ENCODE measurements at regions not wholly inside any gene's neighbourhood (a gene's known extent, or its start where the extent isn't known, plus 50 kb on each side); places are given as distances from the start of the nearest gene placed in this dataset.

DNA sequence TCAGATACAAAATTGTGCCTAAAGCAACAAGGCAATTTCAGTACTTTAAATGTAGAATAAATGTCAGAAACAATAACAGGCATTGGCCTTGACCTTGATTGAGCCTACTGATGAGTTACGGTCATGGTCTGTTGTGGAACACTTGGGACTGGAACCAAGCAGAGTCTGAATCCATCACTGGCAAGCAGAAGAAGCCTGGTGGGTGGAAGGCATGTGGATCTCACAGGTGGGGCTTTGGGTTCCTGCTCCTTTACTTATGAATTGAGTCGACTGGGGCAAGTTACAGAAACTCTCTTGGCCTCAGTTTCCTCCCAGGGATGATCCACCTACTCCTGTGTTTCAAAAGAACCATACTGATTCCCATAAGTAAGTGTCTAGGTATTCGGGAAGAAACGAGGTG is 102.3 kb downstream of the KCNF1 start:
- Histone ChIP-seq H3K4me1 (no peaks in the 10 kb centered on the region), H3K27ac (no peak overlapping the region), H3K27me3 (no peaks in the 10 kb centered on the region), H3K9me3 (no peaks in the 10 kb centered on the region), H3K4me3 (no peak overlapping the region), H3K36me3 (no peaks in the 10 kb centered on the region)
- TF ChIP-seq POLR2AphosphoS5 (IDR thresholded peaks at IDR 0.05; ENCODE audit: insufficient read depth in 1 of 2, low read depth in 1 of 2): no peak
- TF ChIP-seq POLR2A (IDR thresholded peaks at IDR 0.05): no peak
- TF ChIP-seq, protein P1, sequence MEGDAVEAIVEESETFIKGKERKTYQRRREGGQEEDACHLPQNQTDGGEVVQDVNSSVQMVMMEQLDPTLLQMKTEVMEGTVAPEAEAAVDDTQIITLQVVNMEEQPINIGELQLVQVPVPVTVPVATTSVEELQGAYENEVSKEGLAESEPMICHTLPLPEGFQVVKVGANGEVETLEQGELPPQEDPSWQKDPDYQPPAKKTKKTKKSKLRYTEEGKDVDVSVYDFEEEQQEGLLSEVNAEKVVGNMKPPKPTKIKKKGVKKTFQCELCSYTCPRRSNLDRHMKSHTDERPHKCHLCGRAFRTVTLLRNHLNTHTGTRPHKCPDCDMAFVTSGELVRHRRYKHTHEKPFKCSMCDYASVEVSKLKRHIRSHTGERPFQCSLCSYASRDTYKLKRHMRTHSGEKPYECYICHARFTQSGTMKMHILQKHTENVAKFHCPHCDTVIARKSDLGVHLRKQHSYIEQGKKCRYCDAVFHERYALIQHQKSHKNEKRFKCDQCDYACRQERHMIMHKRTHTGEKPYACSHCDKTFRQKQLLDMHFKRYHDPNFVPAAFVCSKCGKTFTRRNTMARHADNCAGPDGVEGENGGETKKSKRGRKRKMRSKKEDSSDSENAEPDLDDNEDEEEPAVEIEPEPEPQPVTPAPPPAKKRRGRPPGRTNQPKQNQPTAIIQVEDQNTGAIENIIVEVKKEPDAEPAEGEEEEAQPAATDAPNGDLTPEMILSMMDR (IDR thresholded peaks at IDR 0.05): no peak
- intact Hi-C loops (cut with DNase I): no loop called here
- peak; percentile 19 to 42 for DNase-seq (ENCODE audit: extremely low spot score in 2 of 2)

DNA sequence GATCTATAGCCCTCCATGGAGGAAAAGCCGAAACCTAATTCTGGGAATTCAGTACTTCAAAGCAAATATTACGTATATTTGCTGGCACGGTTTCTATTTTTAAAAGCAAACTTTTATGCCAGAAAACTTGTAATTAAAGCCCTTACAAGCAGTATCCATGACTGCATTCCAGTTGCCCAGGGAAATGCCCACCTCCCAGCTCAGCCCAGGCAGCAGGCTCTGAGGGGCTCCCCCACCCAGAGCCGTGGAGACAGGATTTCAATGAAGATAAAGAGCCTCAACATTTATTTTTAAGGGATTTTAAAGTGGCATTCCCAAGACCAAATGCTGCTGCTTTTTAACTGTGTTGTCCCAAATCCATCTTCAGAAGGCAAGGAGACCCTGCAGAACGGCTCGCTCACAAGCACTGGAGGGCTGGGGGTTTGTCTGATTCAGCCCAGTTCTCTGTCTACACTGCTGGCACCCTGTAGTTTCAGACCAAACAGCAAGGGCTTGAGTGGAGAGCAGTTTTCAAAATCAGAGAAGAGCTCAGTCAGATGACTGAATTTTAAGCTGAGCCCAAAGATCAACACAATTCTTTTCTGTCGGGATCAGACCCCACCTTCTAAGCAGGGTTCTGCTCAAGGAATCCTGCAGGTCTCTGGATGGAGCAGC is 105.1 kb downstream of the KCNF1 start:
- TF ChIP-seq POLR2AphosphoS5 (IDR thresholded peaks at IDR 0.05; ENCODE audit: insufficient read depth in 1 of 2, low read depth in 1 of 2): no peak
- no peak for TF ChIP-seq POLR2A (IDR thresholded peaks at IDR 0.05)
- DNase-seq (ENCODE audit: extremely low spot score in 2 of 2): peak; percentile 10 to 64
- H3K4me1 ChIP-seq: no peaks in the 10 kb centered on the region
- no peak overlapping the region for H3K27ac ChIP-seq
- no peaks in the 10 kb centered on the region for H3K27me3 ChIP-seq
- no peak overlapping the region for H3K4me3 ChIP-seq
- H3K9me3 ChIP-seq: no peaks in the 10 kb centered on the region
- intact Hi-C loops (cut with DNase I): no loop called here
- no peaks in the 10 kb centered on the region for H3K36me3 ChIP-seq

DNA sequence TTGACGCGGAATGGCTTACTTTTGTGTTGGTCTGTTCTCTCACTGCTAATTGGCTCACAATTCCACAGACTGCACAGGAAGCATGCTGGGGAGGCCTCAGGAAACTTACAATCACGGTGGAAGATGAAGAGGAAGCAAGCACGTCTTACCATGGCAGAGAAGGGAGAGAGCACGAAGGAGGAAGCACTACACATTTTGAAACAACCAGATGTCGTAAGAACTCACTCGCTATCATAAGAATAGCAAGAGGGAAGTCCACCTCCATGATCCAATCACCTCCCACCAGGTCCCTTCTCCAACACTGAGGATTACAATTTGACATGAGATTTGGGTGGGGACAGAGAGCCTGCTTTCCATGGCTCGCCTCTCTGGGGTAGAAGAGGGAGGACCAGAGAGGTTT is 106.2 kb downstream of the KCNF1 start:
- Histone ChIP-seq H3K4me1 (no peaks in the 10 kb centered on the region), H3K36me3 (no peaks in the 10 kb centered on the region), H3K9me3 (no peaks in the 10 kb centered on the region), H3K27me3 (no peaks in the 10 kb centered on the region), H3K4me3 (no peak overlapping the region), H3K27ac (no peak overlapping the region)
- TF ChIP-seq, protein P1 (IDR thresholded peaks at IDR 0.05): no peak
- TF ChIP-seq POLR2A (IDR thresholded peaks at IDR 0.05) (no peak), POLR2AphosphoS5 (IDR thresholded peaks at IDR 0.05; ENCODE audit: insufficient read depth in 1 of 2, low read depth in 1 of 2) (no peak)
- intact Hi-C loops (cut with DNase I): no loop called here
- DNase-seq (ENCODE audit: extremely low spot score in 2 of 2): peak in 1 of 2 donors; percentile 47

DNA sequence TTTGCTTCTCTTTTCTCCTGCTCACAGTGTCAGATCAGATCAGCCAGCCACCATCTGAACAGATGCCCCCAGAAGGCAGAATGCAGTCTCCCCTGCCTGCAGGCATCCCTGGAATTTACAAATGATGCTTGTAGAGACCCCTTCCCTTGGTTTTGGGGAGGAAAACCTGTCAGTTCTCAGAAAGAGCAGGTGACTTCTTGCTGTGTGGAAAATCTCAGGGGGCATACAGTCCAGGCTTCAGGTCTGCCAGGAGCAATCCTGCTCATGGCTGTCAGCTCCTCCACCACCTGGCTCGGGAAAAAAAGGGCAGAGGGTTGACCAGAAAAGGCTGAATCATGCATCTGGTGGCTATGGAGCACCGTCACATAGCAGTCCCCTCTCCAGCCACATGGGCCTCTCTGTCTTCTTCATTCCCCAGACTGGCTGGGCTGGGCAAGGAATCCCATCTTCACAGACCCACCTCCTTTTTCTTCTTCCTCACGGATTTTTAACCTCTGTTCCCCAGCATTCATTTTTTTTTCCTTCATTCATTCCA is 107.0 kb downstream of the KCNF1 start:
- no peak overlapping the region for H3K27ac ChIP-seq
- no peaks in the 10 kb centered on the region for H3K36me3 ChIP-seq
- no peaks in the 10 kb centered on the region for H3K9me3 ChIP-seq
- H3K4me3 ChIP-seq: no peak overlapping the region
- peak; percentile 60 to 67 for DNase-seq (ENCODE audit: extremely low spot score in 2 of 2)
- no peaks in the 10 kb centered on the region for H3K27me3 ChIP-seq
- intact Hi-C loops (cut with DNase I): no loop called here
- no peaks in the 10 kb centered on the region for H3K4me1 ChIP-seq
- TF ChIP-seq POLR2AphosphoS5 (IDR thresholded peaks at IDR 0.05; ENCODE audit: insufficient read depth in 1 of 2, low read depth in 1 of 2) (no peak), POLR2A (IDR thresholded peaks at IDR 0.05) (no peak)
- TF ChIP-seq, protein P1 (IDR thresholded peaks at IDR 0.05): no peak

DNA sequence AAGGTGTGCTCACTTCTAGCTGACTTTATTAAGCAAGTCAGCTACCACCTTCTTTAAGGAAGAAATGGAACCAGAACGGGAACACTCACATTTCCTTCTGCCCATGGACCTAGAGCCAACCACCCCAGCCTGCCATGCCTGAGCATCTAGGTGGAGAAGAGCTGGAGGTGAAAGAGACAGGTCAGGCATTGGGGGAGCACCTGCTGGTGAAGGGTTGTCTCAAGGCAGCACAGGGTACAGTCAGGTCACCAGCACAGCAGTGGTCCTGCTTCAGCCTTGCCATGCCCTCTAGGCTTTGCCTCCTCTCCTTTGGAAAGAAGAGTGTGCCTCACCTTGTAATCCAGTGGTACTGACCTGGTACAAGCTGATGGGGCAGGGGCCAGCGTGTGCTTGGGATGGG is 107.9 kb downstream of the KCNF1 start:
- peak; percentile 29 to 79 for DNase-seq (ENCODE audit: extremely low spot score in 2 of 2)
- H3K4me3 ChIP-seq: no peak overlapping the region
- intact Hi-C loops (cut with DNase I): no loop called here
- no peaks in the 10 kb centered on the region for H3K36me3 ChIP-seq
- H3K27me3 ChIP-seq: no peaks in the 10 kb centered on the region
- H3K9me3 ChIP-seq: no peaks in the 10 kb centered on the region
- H3K27ac ChIP-seq: no peak overlapping the region
- H3K4me1 ChIP-seq: no peaks in the 10 kb centered on the region
- TF ChIP-seq POLR2A (IDR thresholded peaks at IDR 0.05) (no peak), POLR2AphosphoS5 (IDR thresholded peaks at IDR 0.05; ENCODE audit: insufficient read depth in 1 of 2, low read depth in 1 of 2) (no peak)
- TF ChIP-seq, protein P1 (IDR thresholded peaks at IDR 0.05): no peak
